ENCODE measurements at regions not wholly inside any gene's neighbourhood (a gene's known extent, or its start where the extent isn't known, plus 50 kb on each side); places are given as distances from the start of the nearest gene placed in this dataset.

GRCh38 chr6:22656706-22657351 is 87.5 kb downstream of the HDGFL1 start:
- TF ChIP-seq CTCF (conservative IDR thresholded peaks at IDR 0.05; ENCODE audit: low read depth, low read length), result no peak

GRCh38 chr6:22657352-22657980 is 88.1 kb downstream of the HDGFL1 start:
- H3K4me3 ChIP-seq (ENCODE audit: low read length), result no peak overlapping the region
- DNase-seq (ENCODE audit: low read depth), result no peak
- TF ChIP-seq CTCF (conservative IDR thresholded peaks at IDR 0.05; ENCODE audit: low read depth, low read length), result no peak

More at GRCh38 chr6:22656706-22657351, 87.5 kb downstream of the HDGFL1 start:
- H3K4me3 ChIP-seq (ENCODE audit: low read length), result no peak overlapping the region
- no peak for DNase-seq (ENCODE audit: low read depth)

GRCh38 chr6:22658183-22658582 is 88.8 kb downstream of the HDGFL1 start:
- no peak for TF ChIP-seq CTCF (conservative IDR thresholded peaks at IDR 0.05; ENCODE audit: low read depth, low read length)
- DNase-seq (ENCODE audit: low read depth), result no peak

GRCh38 chr6:22658934-22659333 is 89.6 kb downstream of the HDGFL1 start:
- no peak for TF ChIP-seq CTCF (conservative IDR thresholded peaks at IDR 0.05; ENCODE audit: low read depth, low read length)
- H3K4me3 ChIP-seq (ENCODE audit: low read length), result no peak overlapping the region
- no peak for DNase-seq (ENCODE audit: low read depth)

More at GRCh38 chr6:22658183-22658582, 88.8 kb downstream of the HDGFL1 start:
- no peak overlapping the region for H3K4me3 ChIP-seq (ENCODE audit: low read length)

- no peak for TF ChIP-seq CTCF (conservative IDR thresholded peaks at IDR 0.05; ENCODE audit: low read depth, low read length)
- H3K4me3 ChIP-seq (ENCODE audit: low read length), result no peak overlapping the region
- DNase-seq (ENCODE audit: low read depth), result no peak
These were observed 95.6 kb downstream of the HDGFL1 start for GRCh38 chr6:22664968-22665367.

- no peak overlapping the region for H3K4me3 ChIP-seq (ENCODE audit: low read length)
- no peak for TF ChIP-seq CTCF (conservative IDR thresholded peaks at IDR 0.05; ENCODE audit: low read depth, low read length)
- DNase-seq (ENCODE audit: low read depth), result no peak
These were observed 96.7 kb downstream of the HDGFL1 start for GRCh38 chr6:22666021-22666420.

- no peak for DNase-seq (ENCODE audit: low read depth)
- no peak for TF ChIP-seq CTCF (conservative IDR thresholded peaks at IDR 0.05; ENCODE audit: low read depth, low read length)
- H3K4me3 ChIP-seq (ENCODE audit: low read length), result no peak overlapping the region
These were observed 97.2 kb downstream of the HDGFL1 start for GRCh38 chr6:22666586-22666985.
